Epidermal melanocyte (primary cell): ENCODE measurements at regions not wholly inside any gene's neighbourhood (a gene's known extent, or its start where the extent isn't known, plus 50 kb on each side); places are given as distances from the start of the nearest gene placed in this dataset.

Source experiments
- DNase-seq: peaks from one replicate; pipeline ENCODE4 v3.0.0; 2011; ENCODE audit warnings: low spot score; ENCODE audit not compliant: insufficient read length

- no peak for DNase-seq
Measured at GRCh38 chr4:28890949-28891775, 1829.0 kb upstream of the PCDH7 start.

GRCh38 chr4:28913466-28913865 lies 1806.7 kb upstream of the PCDH7 start:
- no peak for DNase-seq

GRCh38 chr4:28916585-28916984 lies 1803.6 kb upstream of the PCDH7 start:
- DNase-seq = no peak

GRCh38 chr4:28918871-28919270 lies 1801.3 kb upstream of the PCDH7 start:
- DNase-seq = no peak

- DNase-seq = no peak
Measured at GRCh38 chr4:28921886-28922285, 1798.3 kb upstream of the PCDH7 start.

- DNase-seq = no peak
Measured at GRCh38 chr4:28926156-28926555, 1794.0 kb upstream of the PCDH7 start.

GRCh38 chr4:28942631-28943030 lies 1777.5 kb upstream of the PCDH7 start:
- DNase-seq = no peak

GRCh38 chr4:28947374-28947773 lies 1772.8 kb upstream of the PCDH7 start:
- no peak for DNase-seq

- DNase-seq = no peak
Measured at GRCh38 chr4:28948501-28948900, 1771.7 kb upstream of the PCDH7 start.

- no peak for DNase-seq
Measured at GRCh38 chr4:28966982-28967381, 1753.2 kb upstream of the PCDH7 start.

GRCh38 chr4:28973587-28974350 lies 1746.4 kb upstream of the PCDH7 start:
- no peak for DNase-seq

GRCh38 chr4:28976369-28976768 lies 1743.8 kb upstream of the PCDH7 start:
- DNase-seq = no peak

GRCh38 chr4:29002151-29002550 lies 1718.0 kb upstream of the PCDH7 start:
- no peak for DNase-seq

GRCh38 chr4:29005838-29006237 lies 1714.3 kb upstream of the PCDH7 start:
- no peak for DNase-seq

- no peak for DNase-seq
Measured at GRCh38 chr4:29009908-29010307, 1710.3 kb upstream of the PCDH7 start.

- DNase-seq = no peak
Measured at GRCh38 chr4:29013341-29013740, 1706.8 kb upstream of the PCDH7 start.

GRCh38 chr4:29014555-29014954 lies 1705.6 kb upstream of the PCDH7 start:
- DNase-seq = no peak

GRCh38 chr4:29033703-29034102 lies 1686.5 kb upstream of the PCDH7 start:
- no peak for DNase-seq

GRCh38 chr4:29037501-29037900 lies 1682.7 kb upstream of the PCDH7 start:
- DNase-seq = no peak

GRCh38 chr4:29043411-29043810 lies 1676.8 kb upstream of the PCDH7 start:
- no peak for DNase-seq

- DNase-seq = no peak
Measured at GRCh38 chr4:29046186-29046585, 1674.0 kb upstream of the PCDH7 start.

GRCh38 chr4:29046781-29047180 lies 1673.4 kb upstream of the PCDH7 start:
- DNase-seq = no peak
